ENCODE measurements at regions not wholly inside any gene's neighbourhood (a gene's known extent, or its start where the extent isn't known, plus 50 kb on each side); places are given as distances from the start of the nearest gene placed in this dataset.

DNA sequence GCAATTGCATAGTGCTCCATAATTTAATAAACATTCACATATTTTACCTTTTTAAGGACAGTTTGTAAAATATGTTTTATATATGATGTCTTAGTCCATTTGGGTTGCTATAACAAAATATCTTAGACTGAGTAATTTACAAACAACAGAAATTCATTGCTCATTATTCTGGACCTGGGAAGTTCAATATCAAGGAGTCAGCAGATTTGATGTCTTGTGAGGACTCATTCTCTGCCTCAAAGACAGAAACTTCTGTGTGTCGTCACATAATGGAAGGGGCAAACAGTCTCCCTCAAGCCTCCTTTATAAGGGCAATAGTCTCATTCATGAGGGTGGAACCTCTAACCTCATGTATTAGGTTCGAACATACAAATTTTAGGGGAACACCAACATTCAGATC, 455.9 kb downstream of the TAF11L14 start:
- Histone ChIP-seq H3K36me3 (ENCODE audit: insufficient read depth, low read length) (no peaks in the 10 kb centered on the region), H3K9ac (ENCODE audit: low read length) (no peak overlapping the region), H3K4me1 (ENCODE audit: insufficient read depth, low read length) (no peaks in the 10 kb centered on the region), H3K27ac (ENCODE audit: low read depth, low read length) (no peak overlapping the region), H3K27me3 (ENCODE audit: control insufficient read depth in 1 of 2, insufficient read depth in 2 of 2, low read length in 2 of 2) (no peaks in the 10 kb centered on the region), H3K9me3 (ENCODE audit: low read length) (no peaks in the 10 kb centered on the region), H3K4me3 (ENCODE audit: low read depth in 1 of 2, low read length in 2 of 2) (no peak overlapping the region)

DNA sequence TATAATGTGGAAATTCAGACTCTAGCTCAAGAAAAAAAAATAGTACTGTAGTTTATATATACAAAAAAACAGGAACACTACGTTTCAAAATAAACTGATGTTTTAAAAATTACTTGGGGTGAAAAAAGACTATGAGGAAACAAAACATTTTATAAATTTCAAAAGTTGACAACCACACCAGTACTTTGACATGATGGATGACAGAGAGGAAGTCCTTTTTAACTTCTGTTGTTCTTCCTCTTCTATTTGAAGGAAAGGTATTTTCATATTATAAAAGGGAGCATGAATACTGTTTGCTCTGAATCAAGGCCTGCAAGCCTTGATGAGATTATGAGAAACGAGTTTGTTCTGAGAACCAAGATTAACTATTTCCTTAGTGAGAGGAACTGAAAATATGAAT, 456.9 kb downstream of the TAF11L14 start:
- no peaks in the 10 kb centered on the region for H3K4me1 ChIP-seq (ENCODE audit: insufficient read depth, low read length)
- H3K9ac ChIP-seq (ENCODE audit: low read length), result no peak overlapping the region
- no peaks in the 10 kb centered on the region for H3K27me3 ChIP-seq (ENCODE audit: control insufficient read depth in 1 of 2, insufficient read depth in 2 of 2, low read length in 2 of 2)
- no peak overlapping the region for H3K27ac ChIP-seq (ENCODE audit: low read depth, low read length)
- no peaks in the 10 kb centered on the region for H3K36me3 ChIP-seq (ENCODE audit: insufficient read depth, low read length)
- H3K9me3 ChIP-seq (ENCODE audit: low read length), result no peaks in the 10 kb centered on the region
- no peak overlapping the region for H3K4me3 ChIP-seq (ENCODE audit: low read depth in 1 of 2, low read length in 2 of 2)

DNA sequence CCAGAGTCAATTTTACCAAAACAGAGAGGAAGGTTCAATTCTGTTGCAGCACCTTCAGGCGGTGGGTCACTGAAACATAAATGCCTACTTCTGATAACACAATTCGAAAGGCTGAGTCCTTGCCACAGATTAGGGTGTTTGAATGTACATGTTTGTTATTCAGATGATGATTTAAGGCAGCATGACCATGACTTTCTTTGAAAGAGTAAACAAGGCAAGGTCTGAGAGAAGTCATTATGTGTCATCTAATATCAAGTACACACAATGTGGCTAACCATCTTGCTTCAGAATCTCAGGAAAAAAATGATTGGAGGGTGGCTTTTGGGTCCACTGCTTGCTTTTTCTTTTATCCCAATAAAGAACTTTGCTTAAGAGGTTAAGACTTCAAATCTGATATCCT, 457.5 kb downstream of the TAF11L14 start:
- Histone ChIP-seq H3K27me3 (ENCODE audit: control insufficient read depth in 1 of 2, insufficient read depth in 2 of 2, low read length in 2 of 2) (no peaks in the 10 kb centered on the region), H3K9ac (ENCODE audit: low read length) (no peak overlapping the region), H3K4me3 (ENCODE audit: low read depth in 1 of 2, low read length in 2 of 2) (no peak overlapping the region), H3K9me3 (ENCODE audit: low read length) (no peaks in the 10 kb centered on the region), H3K27ac (ENCODE audit: low read depth, low read length) (no peak overlapping the region), H3K4me1 (ENCODE audit: insufficient read depth, low read length) (no peaks in the 10 kb centered on the region), H3K36me3 (ENCODE audit: insufficient read depth, low read length) (no peaks in the 10 kb centered on the region)

DNA sequence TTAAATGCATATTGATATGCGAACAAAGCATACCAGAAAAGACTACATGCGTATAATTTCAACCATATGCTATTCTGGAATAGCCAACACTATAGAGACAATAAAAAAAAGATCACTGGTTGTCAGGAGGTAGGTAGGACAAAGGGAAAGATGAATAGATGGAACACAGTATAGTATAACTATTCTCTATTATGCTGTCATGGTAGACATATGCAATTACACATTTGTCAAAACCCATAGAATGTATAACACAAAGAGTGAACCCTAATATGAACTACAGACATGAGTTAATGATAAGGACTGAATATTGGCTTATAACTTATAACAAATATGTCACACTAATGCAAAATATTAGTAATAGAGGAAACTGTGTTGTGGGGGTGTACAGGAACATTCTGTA, 460.8 kb downstream of the TAF11L14 start:
- no peak overlapping the region for H3K4me3 ChIP-seq (ENCODE audit: low read depth in 1 of 2, low read length in 2 of 2)
- H3K27ac ChIP-seq (ENCODE audit: low read depth, low read length), result no peak overlapping the region
- H3K27me3 ChIP-seq (ENCODE audit: control insufficient read depth in 1 of 2, insufficient read depth in 2 of 2, low read length in 2 of 2), result no peaks in the 10 kb centered on the region
- H3K4me1 ChIP-seq (ENCODE audit: insufficient read depth, low read length), result no peaks in the 10 kb centered on the region
- H3K36me3 ChIP-seq (ENCODE audit: insufficient read depth, low read length), result no peaks in the 10 kb centered on the region
- no peak overlapping the region for H3K9ac ChIP-seq (ENCODE audit: low read length)
- no peaks in the 10 kb centered on the region for H3K9me3 ChIP-seq (ENCODE audit: low read length)

DNA sequence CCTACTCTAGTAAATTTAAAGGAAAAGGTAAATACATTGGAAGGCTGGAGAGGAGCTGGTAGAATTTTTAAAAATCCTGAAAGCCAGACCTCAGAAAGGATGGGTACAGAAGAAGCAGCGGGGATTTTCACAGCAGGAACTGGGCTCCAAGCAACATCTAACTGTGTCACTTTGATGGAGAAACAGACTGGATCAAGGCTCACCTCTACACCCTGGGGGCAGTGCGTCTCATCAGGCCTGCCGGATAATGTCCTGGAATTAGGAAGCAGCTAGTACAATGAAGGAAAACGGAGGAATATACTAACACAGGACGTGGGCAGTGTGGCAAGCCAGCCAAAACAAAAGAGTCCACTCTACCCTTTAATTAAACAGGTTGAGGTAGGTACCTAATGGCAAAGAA, 463.6 kb downstream of the TAF11L14 start:
- Histone ChIP-seq H3K27me3 (ENCODE audit: control insufficient read depth in 1 of 2, insufficient read depth in 2 of 2, low read length in 2 of 2) (no peaks in the 10 kb centered on the region), H3K4me1 (ENCODE audit: insufficient read depth, low read length) (no peaks in the 10 kb centered on the region), H3K36me3 (ENCODE audit: insufficient read depth, low read length) (no peaks in the 10 kb centered on the region), H3K9ac (ENCODE audit: low read length) (no peak overlapping the region), H3K27ac (ENCODE audit: low read depth, low read length) (no peak overlapping the region), H3K4me3 (ENCODE audit: low read depth in 1 of 2, low read length in 2 of 2) (no peak overlapping the region), H3K9me3 (ENCODE audit: low read length) (no peaks in the 10 kb centered on the region)

DNA sequence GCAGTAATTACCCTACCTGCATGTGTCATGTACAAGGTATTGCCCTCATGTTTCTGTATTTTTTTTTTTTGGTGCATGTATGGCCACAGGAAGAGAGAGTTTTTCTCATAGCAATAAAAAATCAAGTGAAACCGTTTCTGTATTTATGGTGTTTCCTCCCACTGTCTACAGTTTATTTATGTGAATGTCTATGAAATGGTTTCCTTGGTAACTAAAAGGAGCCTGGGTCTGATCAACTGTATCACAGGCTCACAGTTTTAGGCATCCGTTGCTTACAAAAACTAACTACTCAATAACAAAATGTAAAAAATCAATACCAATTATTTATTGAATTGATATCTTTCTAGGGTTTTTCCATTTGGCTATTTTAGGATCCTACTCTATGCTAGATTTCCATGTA, 464.4 kb downstream of the TAF11L14 start:
- H3K9ac ChIP-seq (ENCODE audit: low read length), result no peak overlapping the region
- H3K9me3 ChIP-seq (ENCODE audit: low read length), result no peaks in the 10 kb centered on the region
- no peaks in the 10 kb centered on the region for H3K27me3 ChIP-seq (ENCODE audit: control insufficient read depth in 1 of 2, insufficient read depth in 2 of 2, low read length in 2 of 2)
- no peaks in the 10 kb centered on the region for H3K4me1 ChIP-seq (ENCODE audit: insufficient read depth, low read length)
- H3K36me3 ChIP-seq (ENCODE audit: insufficient read depth, low read length), result no peaks in the 10 kb centered on the region
- H3K27ac ChIP-seq (ENCODE audit: low read depth, low read length), result no peak overlapping the region
- no peak overlapping the region for H3K4me3 ChIP-seq (ENCODE audit: low read depth in 1 of 2, low read length in 2 of 2)

DNA sequence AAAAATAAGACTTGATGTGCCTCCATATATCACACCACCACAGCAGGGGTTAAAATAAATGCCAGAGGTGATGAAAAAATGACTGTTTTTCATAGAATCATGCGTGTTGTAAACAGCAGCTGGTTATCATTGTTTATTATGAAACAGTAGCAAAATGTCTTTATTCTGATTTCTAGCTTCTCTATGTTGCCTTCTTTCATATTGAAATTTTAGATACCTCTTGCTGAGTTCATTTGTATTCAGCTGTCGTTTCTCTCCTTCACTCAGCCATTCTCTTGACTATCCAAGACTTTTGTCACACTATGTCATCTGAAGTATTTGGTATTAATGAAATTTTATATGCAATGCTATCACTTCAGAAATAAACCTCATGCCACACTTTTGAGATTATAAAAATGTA, 465.0 kb downstream of the TAF11L14 start:
- Histone ChIP-seq H3K36me3 (ENCODE audit: insufficient read depth, low read length) (no peaks in the 10 kb centered on the region), H3K27ac (ENCODE audit: low read depth, low read length) (no peak overlapping the region), H3K27me3 (ENCODE audit: control insufficient read depth in 1 of 2, insufficient read depth in 2 of 2, low read length in 2 of 2) (no peaks in the 10 kb centered on the region), H3K9me3 (ENCODE audit: low read length) (no peaks in the 10 kb centered on the region), H3K9ac (ENCODE audit: low read length) (no peak overlapping the region), H3K4me3 (ENCODE audit: low read depth in 1 of 2, low read length in 2 of 2) (no peak overlapping the region), H3K4me1 (ENCODE audit: insufficient read depth, low read length) (no peaks in the 10 kb centered on the region)

DNA sequence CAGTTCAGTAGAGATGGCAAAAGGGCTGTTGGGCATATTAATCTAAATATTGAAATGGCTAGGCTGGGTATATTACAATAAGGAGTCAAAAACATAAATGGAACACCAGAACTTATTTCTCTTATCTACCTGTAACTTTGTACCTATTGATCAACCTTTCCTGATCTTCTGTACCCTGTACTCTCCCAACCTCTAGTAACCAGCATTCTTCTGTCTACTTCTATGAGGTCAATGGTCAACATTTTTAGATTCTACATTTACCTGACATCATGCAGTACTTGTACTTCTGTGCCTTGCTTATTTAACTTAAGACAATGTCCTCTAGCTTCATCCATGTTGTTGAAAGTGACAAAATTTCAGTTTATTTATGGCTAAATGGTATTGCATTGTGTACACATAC, 467.3 kb downstream of the TAF11L14 start:
- Histone ChIP-seq H3K4me3 (ENCODE audit: low read depth in 1 of 2, low read length in 2 of 2) (no peak overlapping the region), H3K36me3 (ENCODE audit: insufficient read depth, low read length) (no peaks in the 10 kb centered on the region), H3K9ac (ENCODE audit: low read length) (no peak overlapping the region), H3K9me3 (ENCODE audit: low read length) (no peaks in the 10 kb centered on the region), H3K27ac (ENCODE audit: low read depth, low read length) (no peak overlapping the region), H3K4me1 (ENCODE audit: insufficient read depth, low read length) (no peaks in the 10 kb centered on the region), H3K27me3 (ENCODE audit: control insufficient read depth in 1 of 2, insufficient read depth in 2 of 2, low read length in 2 of 2) (no peaks in the 10 kb centered on the region)

DNA sequence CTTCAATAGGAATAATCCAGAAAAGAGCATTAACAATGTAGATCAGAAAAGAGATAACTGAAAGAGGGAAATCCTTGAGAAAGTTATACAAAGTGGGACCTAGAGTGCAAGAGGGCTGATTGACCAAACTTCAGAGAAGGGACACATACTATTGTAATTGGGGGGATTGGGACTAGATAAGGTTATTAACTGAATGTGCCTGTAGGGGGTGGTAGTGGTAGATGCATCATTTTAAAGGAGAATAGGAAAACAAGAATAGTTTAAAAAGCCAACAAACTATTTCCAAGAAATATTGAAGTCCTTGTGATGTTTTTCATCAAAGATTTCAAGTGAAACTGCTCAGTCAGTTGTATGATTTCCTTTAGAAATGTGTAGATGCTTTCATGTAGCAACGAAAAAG, 468.5 kb downstream of the TAF11L14 start:
- H3K4me3 ChIP-seq (ENCODE audit: low read depth in 1 of 2, low read length in 2 of 2), result no peak overlapping the region
- H3K9me3 ChIP-seq (ENCODE audit: low read length), result no peaks in the 10 kb centered on the region
- no peak overlapping the region for H3K9ac ChIP-seq (ENCODE audit: low read length)
- no peaks in the 10 kb centered on the region for H3K27me3 ChIP-seq (ENCODE audit: control insufficient read depth in 1 of 2, insufficient read depth in 2 of 2, low read length in 2 of 2)
- no peak overlapping the region for H3K27ac ChIP-seq (ENCODE audit: low read depth, low read length)
- no peaks in the 10 kb centered on the region for H3K36me3 ChIP-seq (ENCODE audit: insufficient read depth, low read length)
- H3K4me1 ChIP-seq (ENCODE audit: insufficient read depth, low read length), result no peaks in the 10 kb centered on the region

DNA sequence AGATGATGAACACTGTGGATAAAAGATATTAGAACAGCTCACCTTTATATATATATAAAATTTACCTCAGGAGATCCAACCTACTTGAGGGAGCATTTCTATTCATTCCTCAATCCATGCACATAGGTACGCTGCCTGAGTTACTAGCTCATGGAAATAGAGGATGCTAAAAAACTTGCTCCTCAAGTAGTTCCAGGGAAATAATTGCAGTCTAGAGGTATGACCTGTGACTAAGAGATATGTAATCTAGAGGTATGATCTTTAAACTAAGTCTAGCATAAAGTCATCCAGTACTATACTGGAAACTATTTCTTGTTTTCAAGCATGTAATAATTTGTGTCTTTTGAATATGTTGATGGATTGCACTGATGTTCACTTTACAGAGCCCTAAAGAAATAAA, 471.2 kb downstream of the TAF11L14 start:
- Histone ChIP-seq H3K36me3 (ENCODE audit: insufficient read depth, low read length) (no peaks in the 10 kb centered on the region), H3K4me3 (ENCODE audit: low read depth in 1 of 2, low read length in 2 of 2) (no peak overlapping the region), H3K27me3 (ENCODE audit: control insufficient read depth in 1 of 2, insufficient read depth in 2 of 2, low read length in 2 of 2) (no peaks in the 10 kb centered on the region), H3K4me1 (ENCODE audit: insufficient read depth, low read length) (no peaks in the 10 kb centered on the region), H3K9ac (ENCODE audit: low read length) (no peak overlapping the region), H3K27ac (ENCODE audit: low read depth, low read length) (no peak overlapping the region), H3K9me3 (ENCODE audit: low read length) (no peaks in the 10 kb centered on the region)

DNA sequence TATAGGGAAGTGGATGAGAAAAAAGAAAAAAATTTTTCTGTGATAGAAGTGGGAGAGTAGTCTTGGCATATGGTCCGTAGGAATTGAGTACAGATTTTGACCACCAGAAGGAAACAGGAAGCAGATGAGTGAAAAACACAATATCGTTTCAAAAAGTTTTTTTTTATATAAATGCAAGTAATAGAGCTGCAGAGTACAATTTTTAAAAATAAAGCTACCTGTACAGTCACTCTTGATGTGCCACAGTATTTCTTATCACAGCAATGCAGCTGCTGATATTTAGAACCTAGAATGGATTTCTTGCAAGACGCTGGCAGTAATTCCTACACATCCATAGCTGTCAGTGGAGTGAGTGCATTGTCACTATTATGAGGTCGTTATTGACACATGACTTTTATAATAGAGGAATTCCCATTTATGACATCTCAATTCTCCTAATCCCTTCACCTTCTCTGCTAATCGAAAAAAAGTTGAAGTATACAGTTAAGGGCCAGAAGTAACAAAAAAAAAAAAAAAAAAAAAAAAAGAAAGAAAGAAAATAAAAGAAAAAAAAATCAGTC, 477.7 kb downstream of the TAF11L14 start:
- no peaks in the 10 kb centered on the region for H3K4me1 ChIP-seq (ENCODE audit: insufficient read depth, low read length)
- no peak overlapping the region for H3K4me3 ChIP-seq (ENCODE audit: low read depth in 1 of 2, low read length in 2 of 2)
- H3K27ac ChIP-seq (ENCODE audit: low read depth, low read length), result no peak overlapping the region
- H3K9me3 ChIP-seq (ENCODE audit: low read length), result no peaks in the 10 kb centered on the region
- H3K36me3 ChIP-seq (ENCODE audit: insufficient read depth, low read length), result no peaks in the 10 kb centered on the region
- no peak overlapping the region for H3K9ac ChIP-seq (ENCODE audit: low read length)
- no peaks in the 10 kb centered on the region for H3K27me3 ChIP-seq (ENCODE audit: control insufficient read depth in 1 of 2, insufficient read depth in 2 of 2, low read length in 2 of 2)

DNA sequence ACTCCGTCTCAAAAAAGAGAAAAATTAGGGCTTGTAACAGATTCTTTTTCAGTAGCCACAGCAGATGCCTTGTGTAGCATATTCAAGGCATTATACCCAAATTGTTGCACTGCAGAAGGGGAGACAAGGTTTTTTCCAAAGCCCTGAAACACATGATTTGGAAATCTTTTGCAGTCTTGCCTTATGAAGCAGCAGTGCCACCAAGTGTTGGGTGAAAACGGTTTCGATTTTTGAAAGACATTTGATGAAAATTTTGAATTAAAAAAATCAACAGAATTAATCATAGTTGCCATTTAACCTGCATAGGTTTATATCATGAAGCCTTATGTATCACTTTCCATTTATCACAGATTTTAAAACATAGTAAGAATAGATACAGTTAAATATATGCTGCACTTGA, 479.5 kb downstream of the TAF11L14 start:
- Histone ChIP-seq H3K4me3 (ENCODE audit: low read depth in 1 of 2, low read length in 2 of 2) (no peak overlapping the region), H3K9me3 (ENCODE audit: low read length) (no peaks in the 10 kb centered on the region), H3K27ac (ENCODE audit: low read depth, low read length) (no peak overlapping the region), H3K9ac (ENCODE audit: low read length) (no peak overlapping the region), H3K27me3 (ENCODE audit: control insufficient read depth in 1 of 2, insufficient read depth in 2 of 2, low read length in 2 of 2) (no peaks in the 10 kb centered on the region), H3K4me1 (ENCODE audit: insufficient read depth, low read length) (no peaks in the 10 kb centered on the region), H3K36me3 (ENCODE audit: insufficient read depth, low read length) (no peaks in the 10 kb centered on the region)

Data from muscle layer of colon (tissue), 2 donors.